ENCODE measurements at regions not wholly inside any gene's neighbourhood (a gene's known extent, or its start where the extent isn't known, plus 50 kb on each side); places are given as distances from the start of the nearest gene placed in this dataset.

DNA sequence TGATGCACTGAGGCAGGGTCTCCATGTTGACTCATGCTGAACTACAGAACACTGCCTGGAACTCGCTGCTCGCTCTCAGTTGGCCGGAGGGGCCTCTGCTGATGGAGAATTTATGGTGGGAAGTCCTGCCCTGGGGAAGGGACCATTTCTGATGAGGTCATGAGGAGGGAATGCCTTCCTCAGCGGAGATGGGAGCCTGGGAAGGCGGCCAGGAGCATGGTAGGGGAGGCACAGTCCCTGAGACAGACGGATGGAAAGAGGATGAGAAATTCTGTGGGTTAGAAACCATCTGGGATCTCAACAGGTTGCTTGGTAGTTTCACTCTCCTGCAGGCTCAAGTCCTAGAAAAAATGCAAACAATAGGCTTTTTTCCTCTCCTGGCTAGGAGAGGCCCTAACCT is 56.8 kb upstream of the TPM1 start (continued):
- TF ChIP-seq ZNF416 (CRISPR knock-in tag; IDR thresholded peaks at IDR 0.05) = no peak

DNA sequence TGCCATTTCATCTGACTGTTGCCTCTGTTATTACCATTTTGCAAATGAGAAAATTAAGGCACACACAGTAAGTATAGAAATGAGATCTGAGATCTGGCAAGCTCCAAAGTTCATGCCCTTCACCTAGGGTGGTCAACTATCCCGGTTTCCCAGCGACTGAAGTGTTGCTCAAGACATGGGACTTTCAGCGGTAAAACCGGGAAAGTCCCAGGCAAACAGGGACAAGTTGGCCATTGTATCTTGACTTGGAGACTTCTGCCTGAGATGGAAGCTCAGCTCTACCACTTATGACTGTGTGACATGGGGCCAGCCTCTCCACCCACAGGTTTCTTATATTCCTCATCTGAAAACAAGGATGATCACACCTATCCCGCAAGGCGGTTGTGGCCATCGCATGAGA is 55.6 kb upstream of the TPM1 start:
- Mint-ChIP-seq H3K36me3 (no peaks in the 10 kb centered on the region), H3K4me3 (no peak overlapping the region), H3K4me1 (peaks cover 19% of the 10 kb centered on the region), H3K9me3 (no peaks in the 10 kb centered on the region), H3K27me3 (ENCODE audit: low read depth) (no peaks in the 10 kb centered on the region), H3K27ac (no peak overlapping the region)
- TF ChIP-seq, protein P1, sequence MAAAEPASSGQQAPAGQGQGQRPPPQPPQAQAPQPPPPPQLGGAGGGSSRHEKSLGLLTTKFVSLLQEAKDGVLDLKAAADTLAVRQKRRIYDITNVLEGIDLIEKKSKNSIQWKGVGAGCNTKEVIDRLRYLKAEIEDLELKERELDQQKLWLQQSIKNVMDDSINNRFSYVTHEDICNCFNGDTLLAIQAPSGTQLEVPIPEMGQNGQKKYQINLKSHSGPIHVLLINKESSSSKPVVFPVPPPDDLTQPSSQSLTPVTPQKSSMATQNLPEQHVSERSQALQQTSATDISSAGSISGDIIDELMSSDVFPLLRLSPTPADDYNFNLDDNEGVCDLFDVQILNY (CRISPR knock-in tag; IDR thresholded peaks at IDR 0.05) = no peak
- no peak for TF ChIP-seq FOXK1 (CRISPR knock-in tag; IDR thresholded peaks at IDR 0.05)
- no peak for TF ChIP-seq ZNF232 (CRISPR knock-in tag; IDR thresholded peaks at IDR 0.05)
- TF ChIP-seq, protein P2, sequence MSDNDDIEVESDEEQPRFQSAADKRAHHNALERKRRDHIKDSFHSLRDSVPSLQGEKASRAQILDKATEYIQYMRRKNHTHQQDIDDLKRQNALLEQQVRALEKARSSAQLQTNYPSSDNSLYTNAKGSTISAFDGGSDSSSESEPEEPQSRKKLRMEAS (CRISPR knock-in tag; IDR thresholded peaks at IDR 0.05) = no peak
- no peak for TF ChIP-seq NR3C1 (CRISPR knock-in tag; conservative IDR thresholded peaks at IDR 0.05; ENCODE audit: low read depth)
- TF ChIP-seq, protein P3, sequence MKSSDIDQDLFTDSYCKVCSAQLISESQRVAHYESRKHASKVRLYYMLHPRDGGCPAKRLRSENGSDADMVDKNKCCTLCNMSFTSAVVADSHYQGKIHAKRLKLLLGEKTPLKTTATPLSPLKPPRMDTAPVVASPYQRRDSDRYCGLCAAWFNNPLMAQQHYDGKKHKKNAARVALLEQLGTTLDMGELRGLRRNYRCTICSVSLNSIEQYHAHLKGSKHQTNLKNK (CRISPR knock-in tag; IDR thresholded peaks at IDR 0.05) = no peak
- no peak for TF ChIP-seq PRRX2 (CRISPR knock-in tag; IDR thresholded peaks at IDR 0.05)
- CTCF ChIA-PET = no interaction called here
- DNase-seq (ENCODE audit: low spot score) (no peak), ATAC-seq (no peak)
- POLR2A ChIA-PET = no interaction called here

DNA sequence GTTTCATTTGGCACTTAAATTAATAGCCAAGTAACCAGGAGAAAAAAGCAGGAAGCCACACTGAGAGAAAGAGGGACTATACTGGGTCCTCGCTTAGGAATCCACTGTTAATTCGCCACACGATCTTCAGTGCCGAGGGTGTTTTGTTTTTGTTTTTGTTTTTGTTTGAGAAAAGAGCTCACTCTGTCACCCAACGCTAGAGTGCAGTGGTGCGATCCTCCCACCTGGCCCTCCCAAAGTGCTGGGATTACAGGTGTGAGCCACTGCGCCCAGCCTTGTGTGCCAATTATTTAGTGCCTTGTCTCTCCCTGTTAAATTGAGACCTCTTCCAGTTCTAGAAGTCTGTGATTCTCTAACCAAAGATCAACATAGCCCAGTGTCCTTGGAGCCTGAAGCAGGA is 53.8 kb upstream of the TPM1 start:
- ATAC-seq (peak; percentile 88), DNase-seq (ENCODE audit: low spot score) (peak; percentile 41)
- POLR2A ChIA-PET = interaction anchor here (1.1 kb wide), 1 partner anchor 54 kb away, joined by 3 read pairs; the partner anchor contains the start of gene TPM1
- CTCF ChIA-PET = interaction anchor here (0.8 to 2.3 kb wide), 8 partner anchors 10 to 140 kb away, joined by 3 to 10 read pairs (median 4); no protein-coding TSS in a partner anchor
- Mint-ChIP-seq H3K4me1 (peaks cover 31% of the 10 kb centered on the region), H3K4me3 (no peak overlapping the region), H3K36me3 (no peaks in the 10 kb centered on the region), H3K27me3 (ENCODE audit: low read depth) (no peaks in the 10 kb centered on the region), H3K9me3 (no peaks in the 10 kb centered on the region), H3K27ac (0 out of 2 replicates have a peak overlapping the region, but pooled peaks have one; percentile 50)
- TF ChIP-seq NFYB (CRISPR knock-in tag; conservative IDR thresholded peaks at IDR 0.05; ENCODE audit: low read depth) (no peak), FOXP1 (CRISPR knock-in tag; IDR thresholded peaks at IDR 0.05; ENCODE audit: borderline replicate concordance) (no peak), JUN (CRISPR knock-in tag; IDR thresholded peaks at IDR 0.05) (no peak)
- TF ChIP-seq, protein P4, sequence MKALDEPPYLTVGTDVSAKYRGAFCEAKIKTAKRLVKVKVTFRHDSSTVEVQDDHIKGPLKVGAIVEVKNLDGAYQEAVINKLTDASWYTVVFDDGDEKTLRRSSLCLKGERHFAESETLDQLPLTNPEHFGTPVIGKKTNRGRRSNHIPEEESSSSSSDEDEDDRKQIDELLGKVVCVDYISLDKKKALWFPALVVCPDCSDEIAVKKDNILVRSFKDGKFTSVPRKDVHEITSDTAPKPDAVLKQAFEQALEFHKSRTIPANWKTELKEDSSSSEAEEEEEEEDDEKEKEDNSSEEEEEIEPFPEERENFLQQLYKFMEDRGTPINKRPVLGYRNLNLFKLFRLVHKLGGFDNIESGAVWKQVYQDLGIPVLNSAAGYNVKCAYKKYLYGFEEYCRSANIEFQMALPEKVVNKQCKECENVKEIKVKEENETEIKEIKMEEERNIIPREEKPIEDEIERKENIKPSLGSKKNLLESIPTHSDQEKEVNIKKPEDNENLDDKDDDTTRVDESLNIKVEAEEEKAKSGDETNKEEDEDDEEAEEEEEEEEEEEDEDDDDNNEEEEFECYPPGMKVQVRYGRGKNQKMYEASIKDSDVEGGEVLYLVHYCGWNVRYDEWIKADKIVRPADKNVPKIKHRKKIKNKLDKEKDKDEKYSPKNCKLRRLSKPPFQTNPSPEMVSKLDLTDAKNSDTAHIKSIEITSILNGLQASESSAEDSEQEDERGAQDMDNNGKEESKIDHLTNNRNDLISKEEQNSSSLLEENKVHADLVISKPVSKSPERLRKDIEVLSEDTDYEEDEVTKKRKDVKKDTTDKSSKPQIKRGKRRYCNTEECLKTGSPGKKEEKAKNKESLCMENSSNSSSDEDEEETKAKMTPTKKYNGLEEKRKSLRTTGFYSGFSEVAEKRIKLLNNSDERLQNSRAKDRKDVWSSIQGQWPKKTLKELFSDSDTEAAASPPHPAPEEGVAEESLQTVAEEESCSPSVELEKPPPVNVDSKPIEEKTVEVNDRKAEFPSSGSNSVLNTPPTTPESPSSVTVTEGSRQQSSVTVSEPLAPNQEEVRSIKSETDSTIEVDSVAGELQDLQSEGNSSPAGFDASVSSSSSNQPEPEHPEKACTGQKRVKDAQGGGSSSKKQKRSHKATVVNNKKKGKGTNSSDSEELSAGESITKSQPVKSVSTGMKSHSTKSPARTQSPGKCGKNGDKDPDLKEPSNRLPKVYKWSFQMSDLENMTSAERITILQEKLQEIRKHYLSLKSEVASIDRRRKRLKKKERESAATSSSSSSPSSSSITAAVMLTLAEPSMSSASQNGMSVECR (CRISPR knock-in tag; IDR thresholded peaks at IDR 0.05; ENCODE audit: borderline replicate concordance) = no peak

DNA sequence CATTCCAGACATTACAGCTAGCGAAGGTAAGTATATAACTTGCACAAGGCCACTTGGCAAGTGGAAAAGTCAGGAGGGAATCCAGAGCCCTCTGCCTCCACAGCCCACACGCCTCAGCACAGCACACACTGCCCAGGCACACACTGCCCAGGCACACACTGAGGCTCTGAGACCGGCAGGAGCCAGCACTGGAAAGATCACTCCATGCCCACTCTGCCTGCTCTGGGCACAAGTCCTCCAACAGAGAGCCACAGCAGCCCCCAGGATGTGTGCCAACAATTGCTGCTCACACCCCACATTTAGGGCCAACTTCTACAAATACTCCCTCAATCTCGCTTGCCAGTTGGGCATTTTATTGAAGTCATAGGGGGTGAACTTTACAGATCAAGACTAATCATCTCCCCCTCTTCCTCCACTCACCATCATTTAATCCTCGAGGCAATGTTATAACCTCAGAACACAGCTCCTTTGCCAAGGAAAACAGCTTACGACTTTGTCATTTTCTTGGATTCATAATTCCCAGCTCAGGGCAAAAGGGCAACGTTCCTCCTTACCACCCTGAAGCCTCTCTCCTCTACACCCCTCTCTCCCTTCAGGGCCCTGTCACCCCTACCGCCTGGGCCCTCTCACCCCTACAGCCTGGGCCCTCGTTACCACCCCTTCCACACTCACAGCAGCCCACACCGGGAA is 53.0 kb upstream of the TPM1 start:
- TF ChIP-seq PRRX2 (CRISPR knock-in tag; IDR thresholded peaks at IDR 0.05) = no peak
- no peak for TF ChIP-seq NR1H2 (CRISPR knock-in tag; IDR thresholded peaks at IDR 0.05)
- TF ChIP-seq HMGA2 (CRISPR knock-in tag; IDR thresholded peaks at IDR 0.05) = no peak
- TF ChIP-seq, protein P5, sequence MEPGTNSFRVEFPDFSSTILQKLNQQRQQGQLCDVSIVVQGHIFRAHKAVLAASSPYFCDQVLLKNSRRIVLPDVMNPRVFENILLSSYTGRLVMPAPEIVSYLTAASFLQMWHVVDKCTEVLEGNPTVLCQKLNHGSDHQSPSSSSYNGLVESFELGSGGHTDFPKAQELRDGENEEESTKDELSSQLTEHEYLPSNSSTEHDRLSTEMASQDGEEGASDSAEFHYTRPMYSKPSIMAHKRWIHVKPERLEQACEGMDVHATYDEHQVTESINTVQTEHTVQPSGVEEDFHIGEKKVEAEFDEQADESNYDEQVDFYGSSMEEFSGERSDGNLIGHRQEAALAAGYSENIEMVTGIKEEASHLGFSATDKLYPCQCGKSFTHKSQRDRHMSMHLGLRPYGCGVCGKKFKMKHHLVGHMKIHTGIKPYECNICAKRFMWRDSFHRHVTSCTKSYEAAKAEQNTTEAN (CRISPR knock-in tag; IDR thresholded peaks at IDR 0.05) = no peak
- TF ChIP-seq ZNF317 (CRISPR knock-in tag; IDR thresholded peaks at IDR 0.05; ENCODE audit: borderline replicate concordance, low read depth) = no peak
- no peak for TF ChIP-seq NFATC4 (CRISPR knock-in tag; IDR thresholded peaks at IDR 0.05)
- TF ChIP-seq RORB (CRISPR knock-in tag; IDR thresholded peaks at IDR 0.05) = no peak
- H3K27me3 Mint-ChIP-seq (ENCODE audit: low read depth) = no peaks in the 10 kb centered on the region
- POLR2A ChIA-PET = interaction anchor here (1.1 kb wide), 1 partner anchor 53 kb away, joined by 3 read pairs; the partner anchor contains the start of gene TPM1
- no peak overlapping the region for H3K4me3 Mint-ChIP-seq
- DNase-seq (ENCODE audit: low spot score) (no peak), ATAC-seq (no peak)
- H3K27ac Mint-ChIP-seq = no peak overlapping the region
- CTCF ChIA-PET = interaction anchor here (0.8 to 2.3 kb wide), 7 partner anchors 11 to 141 kb away, joined by 3 to 10 read pairs (median 4); no protein-coding TSS in a partner anchor
- no peaks in the 10 kb centered on the region for H3K9me3 Mint-ChIP-seq
- H3K4me1 Mint-ChIP-seq = peaks cover 31% of the 10 kb centered on the region
- no peaks in the 10 kb centered on the region for H3K36me3 Mint-ChIP-seq
